MM.1S (cell line): ENCODE measurements at regions not wholly inside any gene's neighbourhood (a gene's known extent, or its start where the extent isn't known, plus 50 kb on each side); places are given as distances from the start of the nearest gene placed in this dataset.

ENCODE experiments used
- EZH2 ChIP-seq: fragments of 300-600 bp; sonication (generic); optimal IDR thresholded peaks from 2 replicates; pipeline ENCODE3; 2017; ENCODE audit warnings: low read depth, mild to moderate bottlenecking, antibody characterized with exemption, low read length, mixed read lengths
- EZH2phosphoT487 ChIP-seq: fragments of 300-600 bp; sonication (generic); IDR thresholded peaks from 2 replicates; pipeline ENCODE4 v1.6.1; 2018; ENCODE audit warnings: antibody characterized with exemption, low read length
- TF ChIP-seq, protein P1 (sequence below): fragments of 300-600 bp; sonication (generic); IDR thresholded peaks from 2 replicates; pipeline ENCODE4 v1.5.1; 2016; ENCODE audit warnings: antibody characterized with exemption, low read length, mixed read lengths

DNA sequence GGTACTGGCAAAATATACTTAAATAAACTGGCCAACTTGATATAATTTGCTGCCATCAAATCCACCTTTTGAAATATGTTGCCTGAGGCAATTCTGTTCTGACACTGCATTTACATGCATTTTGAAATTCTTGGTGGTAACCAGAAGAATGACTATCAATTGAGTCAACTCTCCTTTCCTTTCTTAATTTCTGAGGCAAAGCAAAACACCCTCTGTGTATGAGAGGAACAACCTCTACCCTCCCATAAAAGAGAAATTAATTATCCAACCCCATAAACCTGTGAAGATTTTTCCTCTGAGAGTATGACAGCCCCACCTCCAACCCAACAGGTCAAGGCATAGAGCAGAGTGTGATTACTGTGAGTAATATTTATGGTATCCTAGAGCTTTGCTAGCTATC, 286.8 kb downstream of the NR2F1-AS1 start:
- TF ChIP-seq EZH2phosphoT487 (no peak), EZH2 (no peak)
- TF ChIP-seq, protein P1, sequence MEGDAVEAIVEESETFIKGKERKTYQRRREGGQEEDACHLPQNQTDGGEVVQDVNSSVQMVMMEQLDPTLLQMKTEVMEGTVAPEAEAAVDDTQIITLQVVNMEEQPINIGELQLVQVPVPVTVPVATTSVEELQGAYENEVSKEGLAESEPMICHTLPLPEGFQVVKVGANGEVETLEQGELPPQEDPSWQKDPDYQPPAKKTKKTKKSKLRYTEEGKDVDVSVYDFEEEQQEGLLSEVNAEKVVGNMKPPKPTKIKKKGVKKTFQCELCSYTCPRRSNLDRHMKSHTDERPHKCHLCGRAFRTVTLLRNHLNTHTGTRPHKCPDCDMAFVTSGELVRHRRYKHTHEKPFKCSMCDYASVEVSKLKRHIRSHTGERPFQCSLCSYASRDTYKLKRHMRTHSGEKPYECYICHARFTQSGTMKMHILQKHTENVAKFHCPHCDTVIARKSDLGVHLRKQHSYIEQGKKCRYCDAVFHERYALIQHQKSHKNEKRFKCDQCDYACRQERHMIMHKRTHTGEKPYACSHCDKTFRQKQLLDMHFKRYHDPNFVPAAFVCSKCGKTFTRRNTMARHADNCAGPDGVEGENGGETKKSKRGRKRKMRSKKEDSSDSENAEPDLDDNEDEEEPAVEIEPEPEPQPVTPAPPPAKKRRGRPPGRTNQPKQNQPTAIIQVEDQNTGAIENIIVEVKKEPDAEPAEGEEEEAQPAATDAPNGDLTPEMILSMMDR: no peak
